DMS 273 (cell line): ENCODE measurements at regions not wholly inside any gene's neighbourhood (a gene's known extent, or its start where the extent isn't known, plus 50 kb on each side); places are given as distances from the start of the nearest gene placed in this dataset.

ENCODE experiments used
- DNase-seq: peaks from one replicate; lab custom pipeline; 2025; ENCODE audit not compliant: unreplicated experiment; lab: John Stamatoyannopoulos, UW

DNA sequence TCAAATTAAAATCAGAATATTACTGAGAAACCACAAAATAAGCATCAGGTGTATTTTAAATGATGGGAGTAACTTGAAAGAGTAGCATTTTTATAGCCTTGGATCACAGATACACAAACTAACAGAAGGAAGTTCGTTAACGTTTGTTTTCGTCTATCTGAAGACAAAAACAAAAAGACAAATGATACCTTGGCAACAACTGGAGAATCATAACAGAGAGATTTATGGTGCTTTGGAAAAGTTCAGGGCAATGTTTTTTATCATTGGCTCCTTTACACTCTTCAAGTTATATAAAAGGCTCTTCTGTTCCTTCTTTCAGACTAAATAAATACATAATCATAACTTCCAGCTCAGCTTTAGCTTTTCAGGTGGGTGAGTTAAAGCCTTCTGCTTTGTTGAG is 128.1 kb upstream of the VLDLR start:
- DNase-seq: no peak

DNA sequence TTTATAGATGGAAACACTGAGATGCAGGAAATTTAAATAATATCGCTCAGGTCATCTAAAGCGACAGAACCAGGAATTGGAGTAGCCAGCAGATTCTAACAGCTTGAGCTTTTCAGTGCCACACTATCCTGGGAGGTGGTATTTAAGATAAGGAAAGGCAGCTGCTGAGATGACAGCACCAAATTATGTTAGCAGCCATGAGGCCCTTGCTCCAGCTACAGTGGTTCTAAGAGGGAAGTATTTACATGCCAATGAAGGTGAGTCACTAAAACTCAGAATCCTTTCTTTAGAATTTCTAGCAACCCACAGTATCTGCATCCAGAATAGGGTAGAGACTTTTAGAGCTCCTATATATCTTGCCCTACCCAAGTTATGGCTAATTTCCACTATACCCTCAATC is 127.0 kb upstream of the VLDLR start:
- no peak for DNase-seq

DNA sequence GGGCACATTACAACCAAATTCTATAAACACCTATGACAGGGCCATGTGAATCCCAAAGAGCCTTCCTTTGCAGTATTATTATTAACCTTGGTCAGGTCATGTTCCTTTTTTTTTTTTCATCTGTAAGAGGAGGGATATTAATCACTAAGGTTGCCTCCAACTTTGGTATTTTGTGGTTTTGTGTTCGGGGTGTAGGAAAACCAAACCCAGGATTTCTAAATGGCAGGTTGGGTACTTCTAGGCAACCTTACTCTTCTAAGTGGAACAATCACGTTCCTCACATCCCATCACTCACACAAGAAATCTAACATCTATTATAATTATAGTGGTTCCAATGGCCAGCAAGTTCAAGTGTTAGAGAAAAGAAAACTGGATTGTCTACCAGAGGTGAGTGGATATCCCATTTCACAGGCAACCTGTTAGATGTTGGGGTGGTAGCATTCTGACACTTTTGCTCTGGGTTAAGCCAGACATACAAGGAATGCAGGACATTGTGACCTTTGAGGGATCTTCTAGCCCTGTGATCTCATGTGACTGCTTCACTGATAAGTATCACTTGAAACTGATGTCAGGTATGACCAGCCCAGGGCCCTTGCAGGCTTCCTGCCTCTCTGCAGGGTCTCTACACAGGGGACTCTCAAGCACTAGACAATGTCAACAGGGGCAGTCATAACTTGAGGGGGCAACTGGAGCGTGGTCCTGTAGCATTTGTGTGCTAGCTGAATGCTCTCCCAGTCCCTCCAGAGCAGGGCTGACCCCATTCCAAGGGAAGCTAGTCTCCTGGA is 126.2 kb upstream of the VLDLR start:
- no peak for DNase-seq

DNA sequence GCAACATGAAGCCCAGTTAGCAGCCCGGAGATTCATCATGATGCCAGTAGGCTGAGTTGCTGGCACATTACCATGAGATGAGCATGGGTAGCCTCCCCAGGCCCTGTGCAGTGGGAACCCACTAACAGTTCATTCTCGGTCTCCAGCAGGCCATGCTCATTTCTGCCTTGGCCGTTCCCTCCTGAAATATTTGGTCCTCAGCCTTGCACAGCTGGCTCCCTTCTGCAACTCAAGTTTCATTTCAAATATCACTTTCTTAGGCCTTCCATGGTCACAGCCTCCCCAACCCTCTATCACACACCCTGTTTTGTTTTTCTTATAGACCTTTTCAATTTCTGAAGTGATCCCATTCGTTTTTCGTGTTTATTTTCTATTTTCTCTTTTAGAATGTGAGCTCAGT is 125.4 kb upstream of the VLDLR start:
- DNase-seq: no peak

DNA sequence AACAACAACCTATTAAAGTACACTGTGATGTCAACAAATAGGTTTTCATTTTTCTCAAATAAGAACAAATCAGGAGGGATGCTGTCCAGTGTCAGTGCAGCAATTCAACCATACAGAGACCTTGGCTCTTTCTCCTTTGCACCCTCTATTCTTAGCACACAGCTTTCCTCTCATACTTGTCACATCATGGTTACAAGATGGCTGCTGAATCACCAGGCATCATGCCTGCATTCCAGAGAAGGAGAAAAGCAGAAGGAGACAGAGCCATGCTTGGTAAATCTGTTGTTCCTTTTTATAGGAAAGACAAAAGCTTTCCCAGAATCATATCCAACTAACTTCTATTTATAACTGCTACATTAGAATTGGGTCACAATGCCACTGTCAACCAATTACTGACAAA is 124.7 kb upstream of the VLDLR start:
- no peak for DNase-seq

DNA sequence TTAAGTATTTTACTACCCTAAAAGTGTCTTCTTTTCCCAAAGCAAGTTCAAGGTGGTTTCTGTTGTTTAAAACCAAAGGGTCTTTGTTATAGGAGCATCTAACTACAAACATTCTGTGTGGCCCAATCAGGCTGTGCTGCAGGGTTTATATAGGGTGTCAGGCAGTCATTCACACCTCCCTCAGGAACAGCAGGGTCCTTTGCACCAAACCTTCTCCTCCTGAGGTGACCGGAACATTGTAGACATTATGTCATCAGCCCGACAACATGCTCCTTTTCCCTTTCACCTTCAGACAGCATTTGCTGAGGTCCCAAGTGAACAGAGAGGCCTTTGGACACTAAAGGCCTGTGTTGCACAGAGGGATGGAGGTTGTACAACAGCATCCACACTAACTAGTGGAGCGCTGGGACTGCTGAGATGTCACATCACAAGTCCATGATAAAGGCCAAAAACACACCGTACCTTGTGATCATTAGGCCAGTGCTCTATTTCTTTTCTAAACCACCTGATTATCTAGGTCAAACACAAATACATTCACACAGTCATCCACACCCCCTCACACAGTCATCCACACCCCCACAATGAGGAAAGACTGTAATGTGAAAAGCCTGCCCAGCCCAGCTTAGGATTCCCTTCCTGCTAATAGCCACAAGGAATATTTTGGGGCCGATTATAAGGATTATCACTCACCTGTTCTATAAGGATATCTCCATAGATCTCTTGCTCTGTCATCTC is 123.8 kb upstream of the VLDLR start:
- DNase-seq: no peak

DNA sequence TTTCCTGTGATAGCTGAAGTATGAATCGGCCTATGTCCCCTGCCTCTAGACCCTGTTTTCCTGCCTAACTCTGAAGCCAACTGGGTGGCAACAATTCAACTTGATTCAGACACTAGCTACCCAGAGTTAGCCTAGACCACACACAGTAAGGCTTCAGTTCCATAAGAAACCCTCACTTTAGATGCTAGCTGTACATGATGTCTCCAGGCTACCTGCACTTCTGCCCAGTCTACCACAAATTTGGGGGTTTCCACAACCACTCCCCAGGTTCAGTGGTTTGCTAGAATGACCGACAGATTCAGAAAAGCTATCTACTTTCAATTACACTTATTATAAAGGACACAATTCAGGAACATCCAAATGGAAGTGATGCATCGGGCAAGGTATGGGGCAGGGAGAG is 119.4 kb upstream of the VLDLR start:
- no peak for DNase-seq

DNA sequence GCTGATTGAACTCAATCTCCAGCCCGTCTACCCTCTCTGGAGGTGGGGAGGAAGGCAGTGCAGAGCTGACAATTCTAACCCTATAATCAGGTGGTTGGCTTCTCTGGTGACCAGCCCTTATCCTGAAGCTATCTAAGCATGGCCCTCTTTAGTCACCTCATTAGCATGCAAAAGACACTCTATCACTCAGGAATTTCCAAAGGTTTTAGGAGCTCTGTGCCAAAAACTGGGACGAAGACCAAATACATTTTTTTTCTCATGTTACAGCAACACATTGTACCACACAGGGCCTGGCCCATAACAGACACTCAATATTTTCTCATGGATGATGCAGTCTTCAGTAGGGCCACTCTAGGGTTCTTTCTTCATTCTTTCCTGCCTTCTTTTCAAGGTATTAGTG is 118.8 kb upstream of the VLDLR start:
- DNase-seq: no peak

DNA sequence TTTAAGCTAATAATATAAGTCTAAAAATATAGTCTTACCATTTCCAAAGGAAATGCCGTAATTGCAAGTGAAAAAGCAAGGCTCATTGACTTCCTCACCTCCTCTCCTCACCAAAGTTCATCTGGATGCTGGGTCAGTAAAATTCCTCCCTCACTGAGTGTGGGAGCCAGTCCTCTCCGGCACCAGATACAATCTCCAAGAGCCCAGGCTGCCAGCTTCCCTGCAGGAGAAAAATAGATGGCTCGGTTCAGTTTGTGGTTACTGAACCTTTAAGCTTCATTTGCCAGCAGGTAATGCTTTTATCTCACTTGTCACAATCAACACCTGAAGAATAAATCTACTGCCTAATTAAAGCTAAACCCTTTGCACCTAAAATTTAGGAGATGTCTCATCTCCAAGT is 115.3 kb upstream of the VLDLR start:
- no peak for DNase-seq

DNA sequence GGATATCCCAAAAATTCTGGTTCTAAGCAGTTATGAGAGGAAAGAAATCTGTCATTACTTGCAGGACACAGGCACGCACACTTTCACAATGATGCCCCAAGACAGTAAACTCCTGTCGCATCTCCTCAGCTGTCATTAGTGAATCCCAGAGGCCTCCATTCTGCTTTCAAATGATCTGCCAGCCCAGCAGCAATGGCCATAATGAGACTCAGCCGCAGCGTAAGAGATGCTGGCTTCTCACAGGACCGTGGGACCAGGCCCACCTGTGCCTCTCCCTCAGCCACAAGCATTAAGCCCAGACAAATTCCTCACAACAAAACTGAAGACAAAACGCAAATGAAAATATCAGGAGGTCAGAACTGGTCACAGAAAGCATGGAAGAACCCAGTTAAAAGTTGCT is 98.0 kb upstream of the VLDLR start:
- DNase-seq: no peak

DNA sequence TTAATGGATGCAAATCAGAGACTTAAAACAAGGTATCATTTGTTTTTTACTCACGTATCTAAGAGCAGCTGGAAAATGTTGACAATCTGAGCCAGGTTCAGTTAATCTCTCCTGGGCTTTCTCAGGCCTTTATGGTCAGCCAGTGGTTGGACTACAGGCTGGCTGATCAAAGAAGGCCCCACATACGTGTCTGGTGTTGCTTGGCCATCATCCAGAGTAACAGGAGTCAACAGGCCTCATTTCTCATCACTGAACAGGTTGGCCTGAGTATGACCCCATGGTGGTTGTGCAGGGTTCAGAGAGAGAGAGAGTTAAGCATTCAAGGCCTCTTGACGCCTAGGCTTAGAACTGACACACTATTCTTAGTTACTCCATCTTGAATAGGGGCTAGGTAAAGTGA is 97.0 kb upstream of the VLDLR start:
- DNase-seq: no peak

DNA sequence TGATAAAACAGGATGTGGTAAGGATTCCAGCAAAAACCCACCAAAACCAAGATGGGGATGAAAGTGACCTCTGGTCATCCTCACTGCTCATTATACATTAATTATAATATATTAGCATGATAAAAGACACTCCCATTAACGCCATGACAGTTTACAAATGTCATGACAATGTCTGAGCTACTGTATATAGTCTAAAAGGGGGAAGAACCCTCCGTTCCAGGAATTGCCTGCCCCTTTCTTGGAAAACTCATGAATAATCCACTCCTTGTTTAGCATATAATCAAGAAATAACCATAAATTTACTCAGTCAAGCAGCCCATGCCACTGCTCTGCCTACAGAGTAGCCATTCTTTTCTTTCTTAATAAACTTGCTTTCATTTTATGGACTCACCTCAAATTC is 96.4 kb upstream of the VLDLR start:
- DNase-seq: no peak

DNA sequence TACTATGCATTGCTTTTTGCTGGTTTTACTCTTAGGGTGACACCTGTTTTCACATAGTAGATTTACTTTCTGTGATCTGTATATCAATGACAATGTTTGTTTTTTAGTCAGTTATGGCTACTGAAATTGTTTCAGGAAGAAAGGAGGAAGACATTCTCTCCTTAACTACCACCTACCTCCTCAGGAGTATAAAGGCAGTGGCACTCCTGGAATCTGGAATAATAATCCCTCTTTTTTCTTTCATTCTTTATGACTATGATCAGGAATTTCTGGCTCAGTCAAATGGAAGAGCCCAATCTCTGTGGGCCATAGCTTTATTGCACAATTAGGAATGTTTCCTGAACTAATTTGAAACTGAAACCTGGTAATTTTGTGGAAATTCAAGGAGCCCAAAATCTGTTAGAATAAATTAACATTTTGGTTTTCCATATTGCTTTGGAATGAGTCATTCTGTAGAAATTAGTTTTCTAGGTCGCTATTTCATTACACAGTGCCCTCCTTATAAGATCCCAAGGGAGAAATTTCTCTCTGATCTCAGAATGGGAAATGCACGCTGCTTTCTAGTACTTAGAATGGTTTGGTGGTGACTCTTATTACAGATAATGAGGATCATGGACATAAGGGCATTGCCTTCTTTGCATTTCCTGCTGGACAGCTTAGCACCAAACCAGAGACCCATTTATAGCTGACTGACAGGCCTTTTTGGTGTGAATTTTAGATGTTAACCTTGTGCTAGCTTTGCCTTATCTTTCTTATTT is 95.3 kb upstream of the VLDLR start:
- no peak for DNase-seq

DNA sequence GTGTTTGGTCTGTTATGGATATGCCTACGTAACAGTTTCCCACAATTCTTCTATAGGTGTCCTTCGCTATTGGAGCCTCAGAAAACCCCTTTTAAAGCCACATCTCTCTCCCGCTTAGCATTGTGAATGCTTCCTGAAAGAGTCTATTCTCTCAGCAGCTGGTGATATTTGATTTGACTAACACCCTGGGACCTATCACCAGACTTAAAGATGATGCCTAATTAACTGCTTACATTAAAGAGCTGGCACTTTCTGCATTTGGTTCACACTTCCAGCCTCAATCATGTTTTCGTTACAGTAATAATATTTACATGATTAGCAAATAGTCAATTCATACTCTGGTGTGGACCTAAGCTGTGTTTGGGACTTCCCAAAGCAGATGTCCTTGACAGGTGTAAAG is 90.1 kb upstream of the VLDLR start:
- DNase-seq: no peak

DNA sequence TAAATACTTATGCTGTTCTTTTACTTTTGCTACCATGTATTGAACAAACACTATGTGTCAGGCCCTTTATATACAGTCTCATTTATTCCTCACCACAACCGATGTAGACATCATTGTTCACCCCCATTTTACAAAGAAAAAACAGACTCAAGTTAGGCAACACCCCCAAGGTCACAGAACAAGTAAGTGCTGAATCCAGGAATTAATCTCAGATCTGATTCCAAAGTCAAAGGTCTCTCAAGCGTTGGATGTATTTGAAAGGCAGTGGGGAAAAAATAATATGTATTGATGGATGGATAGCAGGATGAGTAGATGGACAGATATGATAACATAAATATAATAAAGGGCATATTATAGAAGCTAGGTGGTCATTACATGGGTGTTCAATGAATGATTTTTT is 85.1 kb upstream of the VLDLR start:
- no peak for DNase-seq

DNA sequence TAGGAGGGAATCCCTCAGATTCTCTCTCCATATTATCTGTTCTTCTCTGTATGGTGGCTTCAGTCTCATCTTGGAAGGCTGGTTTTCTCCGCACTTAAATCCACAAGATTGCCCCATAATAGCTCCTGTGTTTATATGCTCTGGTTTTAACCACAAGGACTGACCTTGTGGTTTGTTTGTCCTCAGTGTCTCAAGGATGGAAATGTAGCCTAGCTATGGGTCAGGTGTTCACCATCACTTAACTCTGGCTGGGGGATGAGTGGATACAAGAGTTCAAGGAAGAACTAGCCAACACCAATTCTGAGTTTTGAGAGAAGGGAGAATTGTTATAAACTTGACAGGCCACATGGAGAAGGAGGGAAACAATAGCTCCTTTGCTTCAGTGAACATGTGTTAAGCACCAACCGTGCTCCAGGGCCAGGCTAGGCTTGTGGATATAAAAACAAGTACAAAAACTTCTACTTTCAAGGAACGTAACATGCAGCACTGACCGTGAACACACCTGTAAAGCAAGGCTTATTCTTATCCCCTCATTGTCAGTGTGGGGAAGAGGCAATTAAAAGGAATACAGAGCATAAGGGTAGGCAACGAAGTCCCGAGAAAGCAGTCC is 75.6 kb upstream of the VLDLR start:
- DNase-seq: no peak

DNA sequence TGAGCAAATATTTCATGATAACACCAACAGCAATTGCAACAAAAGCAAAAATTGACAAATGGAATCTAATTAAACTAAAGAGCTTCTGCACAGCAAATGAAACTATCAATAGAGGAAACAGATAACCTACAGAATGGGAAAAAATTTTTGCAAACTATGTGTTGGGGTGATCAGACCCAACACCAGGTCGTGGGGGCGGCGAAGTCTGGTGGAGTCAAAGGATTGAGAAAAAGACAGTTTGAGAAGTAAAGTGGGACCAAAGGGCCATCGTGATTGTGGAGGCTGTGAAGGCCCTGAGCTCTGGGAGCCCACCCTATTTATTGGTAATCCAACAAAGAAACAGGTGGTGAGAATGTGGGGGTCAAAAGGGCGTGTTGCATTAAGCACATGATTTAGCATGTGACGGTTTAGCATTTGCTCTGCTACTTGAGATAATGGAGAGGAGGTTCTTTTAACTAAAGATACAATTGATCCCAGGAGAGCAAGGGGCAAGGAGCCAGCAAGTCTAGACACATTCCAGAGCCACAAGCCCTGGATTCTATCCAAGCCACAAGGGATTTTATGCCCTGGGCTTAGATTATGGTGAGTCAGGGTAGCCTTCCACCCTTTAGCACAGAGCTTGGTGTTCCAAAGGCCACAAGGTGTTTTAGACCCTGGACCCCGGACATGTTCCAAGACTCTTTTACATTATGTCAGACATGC is 65.5 kb upstream of the VLDLR start:
- peak; percentile 7 for DNase-seq

DNA sequence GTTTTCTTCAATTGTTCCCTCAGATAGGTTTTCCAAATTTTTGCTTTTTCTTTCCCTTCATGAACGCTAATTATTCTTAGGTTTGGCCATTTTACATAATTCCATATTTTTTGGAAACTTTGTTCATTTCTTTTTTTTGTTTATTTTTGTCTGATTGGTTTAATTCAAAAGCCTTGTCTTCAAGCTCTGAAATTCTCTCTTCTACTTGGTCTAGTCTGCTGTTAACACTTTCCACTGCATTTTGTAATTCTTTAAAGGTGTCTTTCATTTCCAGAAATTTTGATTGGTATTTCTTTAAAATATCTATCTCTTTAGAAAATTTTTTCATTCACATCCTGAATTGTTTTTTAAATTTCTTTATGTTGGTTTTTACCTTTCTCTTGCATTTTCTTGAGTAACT is 63.9 kb upstream of the VLDLR start:
- DNase-seq: no peak

DNA sequence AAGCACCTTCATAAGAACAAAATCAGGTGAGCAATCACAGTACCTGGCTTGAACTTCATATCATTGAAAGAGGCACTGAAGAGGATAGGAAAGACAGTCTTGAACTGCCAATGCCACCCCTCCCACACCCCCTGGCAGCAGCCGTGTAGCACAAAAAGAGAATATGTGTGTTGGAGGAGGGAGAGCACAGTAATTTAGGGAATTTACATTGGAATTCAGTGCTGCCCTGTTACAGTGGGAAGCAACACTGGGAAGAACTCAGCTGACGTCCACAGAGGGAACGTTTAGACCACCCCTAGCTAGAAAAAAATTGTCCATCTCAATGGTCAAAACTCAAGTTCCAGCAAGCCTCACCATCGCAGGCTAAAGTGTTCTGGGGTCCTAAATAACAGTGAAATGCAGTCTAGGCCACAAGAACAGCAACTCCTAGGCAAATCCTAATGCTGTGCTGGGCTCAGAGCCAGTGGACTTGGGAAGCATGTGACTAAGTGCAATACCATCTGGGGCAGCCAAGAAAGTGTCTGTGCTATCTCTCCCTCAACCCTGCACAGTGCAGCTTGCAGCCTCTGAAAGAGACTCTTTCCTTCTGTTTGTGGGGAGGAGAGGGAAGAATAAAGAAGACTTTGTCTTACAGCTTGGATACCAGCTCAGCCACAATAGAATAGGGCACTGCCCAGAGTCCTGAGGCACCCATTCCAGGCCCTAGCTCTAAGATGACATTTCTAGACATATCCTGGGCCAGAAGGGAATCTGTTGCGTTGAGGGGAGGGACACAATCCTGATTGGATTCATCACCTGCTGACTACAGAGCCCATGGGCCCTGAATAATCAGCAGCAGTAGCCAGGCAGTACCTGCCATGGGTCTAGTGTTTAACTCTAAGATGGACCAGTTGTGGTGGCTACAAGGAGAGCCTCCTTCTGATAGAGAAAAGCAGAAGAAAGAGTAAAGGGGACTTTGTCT is 62.1 kb upstream of the VLDLR start:
- DNase-seq: peak; percentile 88

DNA sequence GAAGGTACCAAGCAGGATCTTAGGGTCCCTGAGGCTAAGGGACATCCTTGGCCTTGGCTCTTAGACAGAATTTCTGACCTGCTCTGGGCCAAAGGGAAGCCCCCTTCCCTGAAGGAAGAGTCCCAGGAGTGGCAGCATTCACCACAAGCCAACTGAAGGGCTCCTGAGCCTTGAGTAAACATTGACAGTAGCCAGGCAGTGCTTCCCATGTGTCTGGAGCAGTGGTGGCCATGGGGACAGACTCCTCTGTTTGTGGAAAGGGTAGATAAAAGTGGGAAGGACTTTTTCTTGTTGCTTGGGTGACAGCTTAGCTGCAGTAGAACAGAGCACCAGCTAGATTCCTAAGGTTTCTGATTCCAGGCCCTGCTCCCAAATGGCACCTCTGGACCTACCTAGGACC is 61.4 kb upstream of the VLDLR start:
- no peak for DNase-seq
